NCI-H748 (cell line): ENCODE measurements at regions not wholly inside any gene's neighbourhood (a gene's known extent, or its start where the extent isn't known, plus 50 kb on each side); places are given as distances from the start of the nearest gene placed in this dataset.

ENCODE experiments used
- DNase-seq: peaks from one replicate; lab custom pipeline; 2025; ENCODE audit not compliant: unreplicated experiment; lab: John Stamatoyannopoulos, UW

GRCh38 chr2:48104418-48104817 lies 198.1 kb upstream of the FBXO11 start:
- DNase-seq, result no peak

DNA sequence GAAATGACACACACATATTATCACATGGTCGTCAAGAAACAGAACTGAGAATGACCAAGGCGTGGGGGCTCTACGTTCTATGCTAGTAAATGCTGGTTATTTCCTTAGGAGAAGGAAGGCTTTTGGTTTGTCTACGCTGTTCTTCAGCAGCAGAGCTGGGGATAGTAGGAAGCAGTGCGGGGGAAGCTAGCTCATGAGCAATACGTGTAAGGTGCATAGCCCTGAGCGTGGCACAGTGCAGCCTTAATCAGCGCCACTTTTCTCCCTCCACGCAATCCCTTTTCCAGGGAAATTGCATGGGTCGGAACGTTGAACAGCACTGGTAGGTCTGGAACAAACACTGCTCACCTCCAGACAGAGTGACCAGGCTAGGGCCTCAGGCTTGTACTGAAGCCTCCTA lies 199.6 kb upstream of the FBXO11 start:
- no peak for DNase-seq

DNA sequence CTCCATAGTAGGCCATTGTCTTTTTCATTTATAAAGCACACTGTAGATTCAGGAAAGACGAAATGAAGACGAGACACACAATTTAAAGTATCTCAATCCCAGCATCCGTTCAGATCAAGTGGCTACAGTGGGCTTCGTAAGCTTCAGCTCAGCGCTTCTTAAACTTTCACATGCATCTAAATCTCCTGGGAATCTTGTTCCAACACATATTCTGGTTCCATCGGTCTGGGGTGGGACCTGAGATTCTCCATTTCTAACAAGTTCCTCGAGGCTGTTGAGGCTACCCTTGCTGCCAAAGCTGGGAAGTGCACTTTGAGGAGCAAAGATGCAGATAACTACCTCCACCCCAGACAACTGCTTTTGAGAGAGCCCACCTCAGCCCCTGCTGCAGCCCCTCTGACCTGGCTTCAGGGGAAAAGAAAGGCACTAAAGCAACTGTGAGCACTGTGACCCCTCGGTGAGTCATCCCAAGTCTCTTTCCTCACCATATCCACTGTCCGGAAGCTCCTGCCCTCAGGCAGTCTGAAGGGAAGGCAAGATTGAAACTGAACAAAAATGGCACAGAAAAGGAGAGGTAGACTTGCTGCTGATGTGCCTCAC lies 201.1 kb upstream of the FBXO11 start:
- DNase-seq, result no peak

DNA sequence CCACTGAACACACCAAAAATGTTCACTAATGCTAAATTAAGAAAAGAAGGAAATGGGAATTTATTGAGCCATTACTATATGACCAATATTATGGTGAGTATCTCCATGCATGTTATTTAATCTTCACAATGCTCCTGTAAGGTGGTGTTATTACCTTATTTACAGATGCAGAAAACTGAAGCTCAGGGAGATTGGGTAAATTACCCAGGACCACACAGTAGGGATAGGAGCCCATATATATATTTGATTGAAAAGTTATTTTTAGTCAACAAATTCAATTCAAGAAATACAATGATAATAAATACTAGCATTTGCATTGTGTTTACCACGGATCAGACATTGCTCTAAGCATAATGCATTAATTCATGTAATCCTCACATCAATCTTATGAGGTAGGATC lies 202.2 kb upstream of the FBXO11 start:
- no peak for DNase-seq

- no peak for DNase-seq
These were observed 203.3 kb upstream of the FBXO11 start for GRCh38 chr2:48109491-48110204.

DNA sequence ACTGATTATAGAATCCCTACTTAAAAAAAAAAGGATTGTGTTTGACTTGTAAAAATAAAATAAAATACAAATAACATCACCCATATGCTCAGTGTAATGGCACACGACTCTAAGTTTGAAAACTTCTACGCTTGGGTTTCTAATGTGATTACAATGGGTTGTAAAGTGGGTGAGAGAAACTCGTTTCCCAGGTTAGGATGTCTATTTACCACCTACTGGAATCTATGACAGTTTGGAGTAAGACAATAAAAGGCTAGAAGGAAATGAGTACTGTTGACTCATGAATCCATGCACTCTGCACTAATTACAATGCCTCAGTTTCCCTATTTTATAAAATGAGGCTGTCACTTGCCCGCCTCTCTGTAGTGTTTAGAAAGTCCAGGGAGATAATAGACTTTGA lies 204.0 kb upstream of the FOXN2 start:
- no peak for DNase-seq

- DNase-seq, result no peak
These were observed 201.4 kb upstream of the FOXN2 start for GRCh38 chr2:48112911-48113680.

- DNase-seq, result no peak
These were observed 200.7 kb upstream of the FOXN2 start for GRCh38 chr2:48113767-48114166.

DNA sequence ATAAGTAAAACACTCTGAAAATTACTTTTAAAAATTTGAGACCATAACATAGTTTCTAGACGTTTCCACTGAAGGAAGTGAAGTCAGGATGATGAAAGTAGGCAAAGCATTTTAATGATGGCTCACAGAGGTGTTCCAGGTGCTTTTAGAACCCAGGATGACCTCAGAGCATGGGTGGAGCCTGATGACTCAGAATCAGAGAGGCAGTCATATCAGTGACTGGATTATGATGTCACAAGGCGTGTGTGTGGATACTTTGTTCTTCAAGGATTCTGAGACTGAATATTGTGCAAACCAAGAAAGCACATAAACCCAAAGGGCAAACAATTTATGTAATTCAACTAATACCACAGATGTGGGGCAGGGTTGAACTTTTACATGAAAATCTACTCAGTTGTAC lies 200.2 kb upstream of the FOXN2 start:
- peak; percentile 15 for DNase-seq

GRCh38 chr2:48116497-48116896 lies 198.0 kb upstream of the FOXN2 start:
- DNase-seq, result no peak

DNA sequence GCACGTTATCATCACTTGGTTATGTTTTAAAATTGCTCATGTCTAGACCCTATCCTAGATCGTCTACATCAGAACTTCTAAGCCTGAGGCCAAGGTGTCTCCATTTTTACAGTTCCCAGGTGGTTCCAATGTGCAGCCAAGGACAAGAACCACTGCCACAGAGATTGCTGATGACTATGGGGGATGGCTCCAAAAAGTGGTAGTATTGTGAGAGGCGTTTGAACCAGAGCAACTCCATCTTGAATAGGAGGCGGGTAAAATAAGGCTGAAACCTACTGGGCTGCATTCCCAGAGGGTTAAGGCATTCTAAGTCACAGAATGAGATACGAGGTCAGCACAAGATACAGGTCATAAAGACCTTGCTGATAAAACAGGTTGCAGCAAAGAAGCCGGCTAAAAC lies 195.6 kb upstream of the FOXN2 start:
- DNase-seq, result no peak

GRCh38 chr2:48120112-48120511 lies 194.4 kb upstream of the FOXN2 start:
- no peak for DNase-seq

GRCh38 chr2:48120759-48121242 lies 193.7 kb upstream of the FOXN2 start:
- DNase-seq, result no peak

- no peak for DNase-seq
These were observed 192.3 kb upstream of the FOXN2 start for GRCh38 chr2:48122166-48122565.

DNA sequence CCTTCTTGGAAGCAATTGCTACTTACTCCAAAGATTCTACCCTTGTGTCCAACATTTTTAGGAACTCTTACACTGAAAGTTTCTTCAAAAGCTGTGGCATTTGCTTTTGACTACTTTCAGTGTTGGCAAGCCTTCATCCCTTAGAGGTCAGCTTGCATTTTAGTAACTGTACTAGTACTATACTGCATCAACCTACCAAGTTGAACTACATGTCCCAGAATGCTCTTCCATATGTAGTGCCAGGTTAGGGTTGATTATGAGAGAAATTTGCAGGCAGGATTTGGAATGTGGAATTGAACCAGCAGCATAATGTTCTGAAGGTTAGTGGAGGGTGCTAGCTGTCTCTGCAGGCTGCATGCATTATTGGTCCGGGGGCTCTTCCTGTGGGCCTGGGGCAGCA lies 189.9 kb upstream of the FOXN2 start:
- DNase-seq, result no peak

DNA sequence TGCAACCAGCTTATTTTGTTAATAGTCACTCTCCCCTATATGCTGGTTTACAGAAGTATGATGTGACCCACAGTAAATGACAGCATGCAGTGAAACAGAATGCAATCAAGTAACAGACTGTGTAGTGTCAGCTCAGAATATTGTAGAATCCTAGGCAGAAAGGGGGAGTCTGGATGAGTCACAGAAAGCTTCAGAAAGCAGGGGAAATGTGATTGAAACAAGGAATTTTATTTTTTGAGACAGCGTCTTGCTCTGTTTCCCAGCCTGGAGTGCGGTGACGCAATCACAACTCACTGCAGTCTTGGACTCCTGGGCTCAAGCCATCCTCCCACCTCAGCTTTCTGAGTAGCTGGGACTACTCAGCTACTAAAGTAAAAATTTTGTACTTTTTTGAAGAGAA lies 188.3 kb upstream of the FOXN2 start:
- DNase-seq, result no peak

GRCh38 chr2:48127612-48128191 lies 186.8 kb upstream of the FOXN2 start:
- no peak for DNase-seq

DNA sequence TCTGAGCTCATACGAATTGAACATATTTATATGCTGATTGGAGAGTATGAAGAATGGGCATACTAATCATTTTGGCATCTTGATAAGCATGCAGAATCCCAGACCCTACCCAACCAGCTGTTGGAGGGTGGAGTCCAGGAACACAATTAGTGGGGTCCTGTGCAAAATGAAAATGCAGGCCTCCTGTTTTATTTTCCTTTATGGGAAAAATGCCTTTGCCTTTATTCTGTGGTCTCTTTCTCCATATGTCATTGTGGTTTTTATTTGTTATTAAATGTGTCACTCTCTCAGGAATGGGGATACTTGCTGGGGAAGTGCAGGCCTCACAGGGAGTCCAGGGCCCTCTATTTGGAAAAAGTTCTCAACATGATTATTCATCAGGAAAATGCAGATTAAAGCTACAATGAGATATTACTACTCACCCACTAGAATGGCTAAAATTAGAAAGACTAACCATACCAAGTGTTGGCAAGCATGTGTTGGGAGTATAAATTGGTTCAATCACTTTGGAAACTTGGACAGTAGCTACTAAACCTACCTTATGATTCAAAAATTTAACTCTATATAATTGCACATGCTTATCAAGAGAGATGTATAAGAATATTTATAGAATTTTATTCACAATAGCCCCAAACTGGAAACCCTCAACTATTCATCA lies 185.1 kb upstream of the FOXN2 start:
- DNase-seq, result no peak

- peak; percentile 60 for DNase-seq
These were observed 182.8 kb upstream of the FOXN2 start for GRCh38 chr2:48131539-48132270.

DNA sequence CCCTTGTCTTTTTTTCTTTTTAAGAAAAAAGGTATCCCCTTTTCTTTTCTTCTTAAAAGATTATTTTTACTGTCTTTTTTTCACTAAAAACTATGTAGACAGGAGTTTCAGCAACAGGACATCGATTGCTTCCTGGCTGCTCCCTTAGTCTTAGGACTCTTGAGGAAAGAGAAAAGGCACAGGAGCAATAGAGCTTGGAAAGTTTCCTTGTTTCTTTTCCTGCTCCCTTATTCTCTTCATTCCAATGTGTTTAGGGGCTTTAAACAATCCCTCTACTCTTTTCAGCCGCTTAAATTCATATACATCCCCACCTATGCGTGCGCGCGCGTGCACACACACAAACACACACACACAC lies 182.2 kb upstream of the FOXN2 start:
- DNase-seq, result no peak

- DNase-seq, result no peak
These were observed 179.8 kb upstream of the FOXN2 start for GRCh38 chr2:48134704-48135103.
